ENCODE measurements at regions not wholly inside any gene's neighbourhood (a gene's known extent, or its start where the extent isn't known, plus 50 kb on each side); places are given as distances from the start of the nearest gene placed in this dataset.

DNA sequence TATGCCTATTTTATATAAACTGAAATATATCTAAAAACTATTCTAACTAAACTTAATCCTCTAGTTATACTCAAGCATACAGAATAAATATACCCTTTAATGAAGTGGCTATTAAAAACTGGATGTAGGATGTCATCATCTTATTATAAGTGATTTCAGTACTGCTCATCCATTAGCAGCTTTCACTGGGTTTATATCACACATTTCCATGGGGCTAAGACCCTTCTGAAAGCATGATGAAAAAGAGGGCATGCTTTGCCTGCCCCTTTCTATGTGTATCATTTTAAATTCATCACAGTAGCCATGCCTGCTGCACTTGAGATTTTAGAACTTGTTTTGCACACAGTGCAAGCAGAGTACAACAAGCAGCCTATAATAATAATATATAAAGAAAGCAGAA lies 477.5 kb downstream of the SLITRK6 start:
- no peaks in the 10 kb centered on the region for H3K27me3 ChIP-seq (ENCODE audit: insufficient read depth, low read length)
- H3K4me3 ChIP-seq (ENCODE audit: insufficient read depth, low read depth, low read length) = no peak overlapping the region
- no peaks in the 10 kb centered on the region for H3K79me2 ChIP-seq (ENCODE audit: insufficient read depth, low read length)
- Mint-ChIP-seq H3K4me3 (ENCODE audit: unreplicated experiment) (no peak overlapping the region), H3K36me3 (ENCODE audit: low read depth, unreplicated experiment) (no peaks in the 10 kb centered on the region), H3K4me1 (ENCODE audit: low read depth, unreplicated experiment) (no peaks in the 10 kb centered on the region), H3K27me3 (ENCODE audit: low read depth, unreplicated experiment) (no peaks in the 10 kb centered on the region), H3K9me3 (ENCODE audit: unreplicated experiment) (no peaks in the 10 kb centered on the region), H3K27ac (ENCODE audit: unreplicated experiment) (no peak overlapping the region)
- H3K4me2 ChIP-seq (ENCODE audit: low read length) = no peak overlapping the region
- H4K20me1 ChIP-seq (ENCODE audit: insufficient read depth, low read length) = no peaks in the 10 kb centered on the region
- H3K36me3 ChIP-seq (ENCODE audit: insufficient read depth, low read length) = no peaks in the 10 kb centered on the region
- no peak overlapping the region for H3K9ac ChIP-seq (ENCODE audit: low read length)
- H2AFZ ChIP-seq (ENCODE audit: low read depth, low read length) = no peak overlapping the region
- H3K9me3 ChIP-seq (ENCODE audit: insufficient read depth, low read depth, low read length) = no peaks in the 10 kb centered on the region
- no peaks in the 10 kb centered on the region for H3K4me1 ChIP-seq (ENCODE audit: insufficient read depth, low read length)
- no peak overlapping the region for H3K27ac ChIP-seq (ENCODE audit: low read depth, low read length)
- TF ChIP-seq, protein P1, sequence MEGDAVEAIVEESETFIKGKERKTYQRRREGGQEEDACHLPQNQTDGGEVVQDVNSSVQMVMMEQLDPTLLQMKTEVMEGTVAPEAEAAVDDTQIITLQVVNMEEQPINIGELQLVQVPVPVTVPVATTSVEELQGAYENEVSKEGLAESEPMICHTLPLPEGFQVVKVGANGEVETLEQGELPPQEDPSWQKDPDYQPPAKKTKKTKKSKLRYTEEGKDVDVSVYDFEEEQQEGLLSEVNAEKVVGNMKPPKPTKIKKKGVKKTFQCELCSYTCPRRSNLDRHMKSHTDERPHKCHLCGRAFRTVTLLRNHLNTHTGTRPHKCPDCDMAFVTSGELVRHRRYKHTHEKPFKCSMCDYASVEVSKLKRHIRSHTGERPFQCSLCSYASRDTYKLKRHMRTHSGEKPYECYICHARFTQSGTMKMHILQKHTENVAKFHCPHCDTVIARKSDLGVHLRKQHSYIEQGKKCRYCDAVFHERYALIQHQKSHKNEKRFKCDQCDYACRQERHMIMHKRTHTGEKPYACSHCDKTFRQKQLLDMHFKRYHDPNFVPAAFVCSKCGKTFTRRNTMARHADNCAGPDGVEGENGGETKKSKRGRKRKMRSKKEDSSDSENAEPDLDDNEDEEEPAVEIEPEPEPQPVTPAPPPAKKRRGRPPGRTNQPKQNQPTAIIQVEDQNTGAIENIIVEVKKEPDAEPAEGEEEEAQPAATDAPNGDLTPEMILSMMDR (IDR thresholded peaks at IDR 0.05; ENCODE audit: insufficient read depth, low read depth, low read length) = no peak
- no peak for TF ChIP-seq EZH2 (IDR thresholded peaks at IDR 0.05; ENCODE audit: insufficient read depth, low read length)
- DNase-seq (ENCODE audit: low read depth) = no peak
- FAIRE-seq = no peak

DNA sequence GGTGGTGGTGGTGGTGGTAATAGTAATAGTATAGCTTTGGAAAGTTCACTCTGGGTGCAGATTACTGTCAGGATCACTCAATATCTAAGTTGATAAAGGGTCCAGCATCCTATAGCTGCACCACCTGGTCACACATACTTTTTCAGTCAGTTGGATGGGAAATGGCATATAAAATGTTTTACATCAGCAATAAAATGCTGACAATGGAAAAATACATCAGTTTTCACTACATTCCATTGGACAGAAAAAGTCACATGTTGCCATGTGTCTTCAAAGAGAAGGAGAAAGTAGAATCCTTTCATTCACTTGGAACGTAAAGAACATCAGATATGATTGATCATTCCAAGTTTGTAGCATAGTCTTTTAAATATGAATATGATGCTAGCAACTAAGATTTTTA lies 481.4 kb downstream of the SLITRK6 start:
- Histone ChIP-seq H3K9ac (ENCODE audit: low read length) (no peak overlapping the region), H3K4me2 (ENCODE audit: low read length) (no peak overlapping the region), H4K20me1 (ENCODE audit: insufficient read depth, low read length) (no peaks in the 10 kb centered on the region), H3K4me3 (ENCODE audit: insufficient read depth, low read depth, low read length) (no peak overlapping the region), H2AFZ (ENCODE audit: low read depth, low read length) (no peak overlapping the region), H3K79me2 (ENCODE audit: insufficient read depth, low read length) (no peaks in the 10 kb centered on the region), H3K27ac (ENCODE audit: low read depth, low read length) (no peak overlapping the region), H3K4me1 (ENCODE audit: insufficient read depth, low read length) (no peaks in the 10 kb centered on the region), H3K9me3 (ENCODE audit: insufficient read depth, low read depth, low read length) (no peaks in the 10 kb centered on the region), H3K36me3 (ENCODE audit: insufficient read depth, low read length) (no peaks in the 10 kb centered on the region), H3K27me3 (ENCODE audit: insufficient read depth, low read length) (no peaks in the 10 kb centered on the region)
- no peaks in the 10 kb centered on the region for H3K9me3 Mint-ChIP-seq (ENCODE audit: unreplicated experiment)
- H3K27ac Mint-ChIP-seq (ENCODE audit: unreplicated experiment) = no peak overlapping the region
- no peak for FAIRE-seq
- H3K4me1 Mint-ChIP-seq (ENCODE audit: low read depth, unreplicated experiment) = peaks cover 1% of the 10 kb centered on the region
- no peak overlapping the region for H3K4me3 Mint-ChIP-seq (ENCODE audit: unreplicated experiment)
- no peak for DNase-seq (ENCODE audit: low read depth)
- TF ChIP-seq, protein P1 (IDR thresholded peaks at IDR 0.05; ENCODE audit: insufficient read depth, low read depth, low read length) = no peak
- TF ChIP-seq EZH2 (IDR thresholded peaks at IDR 0.05; ENCODE audit: insufficient read depth, low read length) = no peak
- no peaks in the 10 kb centered on the region for H3K27me3 Mint-ChIP-seq (ENCODE audit: low read depth, unreplicated experiment)
- H3K36me3 Mint-ChIP-seq (ENCODE audit: low read depth, unreplicated experiment) = no peaks in the 10 kb centered on the region

DNA sequence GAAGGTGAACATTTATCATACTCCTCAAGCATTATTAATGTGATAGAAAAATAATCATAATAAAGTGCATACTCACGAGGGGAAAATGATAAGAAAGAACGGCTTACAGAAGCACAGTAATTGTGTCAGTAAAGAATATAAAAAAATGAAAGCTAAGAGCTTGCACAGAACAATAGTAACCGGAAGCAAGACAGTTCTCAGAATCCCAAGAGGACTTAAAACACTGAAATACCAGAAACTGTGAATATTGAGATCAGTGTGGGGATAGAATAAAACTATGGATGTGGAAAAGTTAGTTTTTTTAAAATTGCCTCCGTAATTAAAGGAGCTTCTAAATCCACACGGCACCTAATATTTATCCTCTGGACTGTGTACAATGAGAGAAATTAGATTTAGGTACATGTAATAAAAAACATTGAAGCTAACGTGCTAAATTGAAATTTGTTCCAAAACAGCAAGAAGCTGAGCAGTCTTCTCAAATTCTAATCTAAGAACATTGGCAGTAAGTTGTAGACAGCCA lies 482.7 kb downstream of the SLITRK6 start:
- Histone ChIP-seq H2AFZ (ENCODE audit: low read depth, low read length) (no peak overlapping the region), H3K4me3 (ENCODE audit: insufficient read depth, low read depth, low read length) (no peak overlapping the region), H3K79me2 (ENCODE audit: insufficient read depth, low read length) (no peaks in the 10 kb centered on the region), H3K36me3 (ENCODE audit: insufficient read depth, low read length) (no peaks in the 10 kb centered on the region), H4K20me1 (ENCODE audit: insufficient read depth, low read length) (no peaks in the 10 kb centered on the region), H3K4me2 (ENCODE audit: low read length) (no peak overlapping the region), H3K9me3 (ENCODE audit: insufficient read depth, low read depth, low read length) (no peaks in the 10 kb centered on the region), H3K27me3 (ENCODE audit: insufficient read depth, low read length) (no peaks in the 10 kb centered on the region), H3K4me1 (ENCODE audit: insufficient read depth, low read length) (no peaks in the 10 kb centered on the region), H3K9ac (ENCODE audit: low read length) (no peak overlapping the region), H3K27ac (ENCODE audit: low read depth, low read length) (no peak overlapping the region)
- no peaks in the 10 kb centered on the region for H3K27me3 Mint-ChIP-seq (ENCODE audit: low read depth, unreplicated experiment)
- H3K9me3 Mint-ChIP-seq (ENCODE audit: unreplicated experiment) = no peaks in the 10 kb centered on the region
- TF ChIP-seq, protein P1 (IDR thresholded peaks at IDR 0.05; ENCODE audit: insufficient read depth, low read depth, low read length) = no peak
- TF ChIP-seq EZH2 (IDR thresholded peaks at IDR 0.05; ENCODE audit: insufficient read depth, low read length) = no peak
- peaks cover 1% of the 10 kb centered on the region for H3K4me1 Mint-ChIP-seq (ENCODE audit: low read depth, unreplicated experiment)
- FAIRE-seq (no peak), DNase-seq (ENCODE audit: low read depth) (no peak)
- no peak overlapping the region for H3K4me3 Mint-ChIP-seq (ENCODE audit: unreplicated experiment)
- no peak overlapping the region for H3K27ac Mint-ChIP-seq (ENCODE audit: unreplicated experiment)
- H3K36me3 Mint-ChIP-seq (ENCODE audit: low read depth, unreplicated experiment) = no peaks in the 10 kb centered on the region

Measured in astrocyte (in vitro differentiated cells and primary cell).